ENCODE measurements at regions not wholly inside any gene's neighbourhood (a gene's known extent, or its start where the extent isn't known, plus 50 kb on each side); places are given as distances from the start of the nearest gene placed in this dataset.

DNA sequence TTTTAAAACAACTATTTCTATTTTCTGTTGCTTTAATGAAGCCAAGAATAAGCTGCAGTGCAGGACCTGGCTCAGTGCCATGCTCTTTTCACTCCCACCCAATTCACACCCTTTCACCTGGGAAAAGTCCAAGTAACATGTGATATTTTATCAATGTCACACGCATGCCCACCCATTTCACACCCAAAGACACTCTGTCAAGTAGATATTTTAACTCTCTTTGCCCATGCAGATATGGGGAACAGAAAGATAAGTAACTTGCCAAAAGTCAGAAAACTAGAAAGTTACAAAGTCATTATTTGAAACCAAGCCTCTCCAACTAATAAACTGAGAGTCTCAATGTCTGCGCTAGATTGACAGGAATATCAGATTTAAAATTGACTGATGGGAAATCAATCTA lies 706.7 kb upstream of the PHF14 start:
- TF ChIP-seq, protein P1, sequence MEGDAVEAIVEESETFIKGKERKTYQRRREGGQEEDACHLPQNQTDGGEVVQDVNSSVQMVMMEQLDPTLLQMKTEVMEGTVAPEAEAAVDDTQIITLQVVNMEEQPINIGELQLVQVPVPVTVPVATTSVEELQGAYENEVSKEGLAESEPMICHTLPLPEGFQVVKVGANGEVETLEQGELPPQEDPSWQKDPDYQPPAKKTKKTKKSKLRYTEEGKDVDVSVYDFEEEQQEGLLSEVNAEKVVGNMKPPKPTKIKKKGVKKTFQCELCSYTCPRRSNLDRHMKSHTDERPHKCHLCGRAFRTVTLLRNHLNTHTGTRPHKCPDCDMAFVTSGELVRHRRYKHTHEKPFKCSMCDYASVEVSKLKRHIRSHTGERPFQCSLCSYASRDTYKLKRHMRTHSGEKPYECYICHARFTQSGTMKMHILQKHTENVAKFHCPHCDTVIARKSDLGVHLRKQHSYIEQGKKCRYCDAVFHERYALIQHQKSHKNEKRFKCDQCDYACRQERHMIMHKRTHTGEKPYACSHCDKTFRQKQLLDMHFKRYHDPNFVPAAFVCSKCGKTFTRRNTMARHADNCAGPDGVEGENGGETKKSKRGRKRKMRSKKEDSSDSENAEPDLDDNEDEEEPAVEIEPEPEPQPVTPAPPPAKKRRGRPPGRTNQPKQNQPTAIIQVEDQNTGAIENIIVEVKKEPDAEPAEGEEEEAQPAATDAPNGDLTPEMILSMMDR (IDR thresholded peaks at IDR 0.05; ENCODE audit: insufficient read depth, low read length, poor library complexity, severe bottlenecking), result no peak
- TF ChIP-seq EZH2phosphoT487 (conservative IDR thresholded peaks at IDR 0.05; ENCODE audit: low read length), result no peak
